HG02623 (cell line): ENCODE measurements at regions not wholly inside any gene's neighbourhood (a gene's known extent, or its start where the extent isn't known, plus 50 kb on each side); places are given as distances from the start of the nearest gene placed in this dataset.

Experiments used
- ATAC-seq: cut with Tn5 transposase; IDR thresholded peaks from one replicate; pipeline ENCODE4 v1.9.1; 2021; ENCODE audit warnings: moderate library complexity; ENCODE audit not compliant: unreplicated experiment

DNA sequence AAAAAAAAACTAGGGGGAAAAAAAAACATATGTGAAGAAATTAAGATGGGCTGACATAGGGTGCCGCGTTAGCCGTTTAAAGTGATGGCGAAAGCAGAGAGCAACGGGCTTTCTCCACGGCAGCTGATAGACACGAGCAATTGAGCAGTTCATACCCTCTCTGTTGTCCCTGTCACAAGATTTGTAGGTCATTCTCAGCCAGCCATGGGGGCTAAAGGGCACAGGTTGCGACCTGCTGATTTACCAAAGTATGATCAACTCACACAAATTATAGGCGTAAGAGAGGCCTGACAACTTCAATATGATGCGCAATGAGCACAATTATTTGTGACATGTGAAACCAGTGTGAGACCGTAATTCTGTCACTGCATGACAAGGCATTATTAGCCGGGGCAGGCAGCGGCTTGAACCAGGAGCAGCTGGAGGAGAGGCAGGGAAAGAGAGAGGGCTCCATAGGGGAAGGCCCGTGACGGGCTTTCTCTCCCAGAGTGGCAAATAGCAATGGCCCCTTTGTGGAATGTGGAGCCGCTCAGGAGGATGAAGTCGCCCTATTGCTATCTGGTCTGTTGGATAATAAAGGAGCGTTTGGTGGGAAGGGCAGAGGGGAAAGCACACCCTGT, 195.1 kb upstream of the HABP2 start:
- no peak for ATAC-seq

DNA sequence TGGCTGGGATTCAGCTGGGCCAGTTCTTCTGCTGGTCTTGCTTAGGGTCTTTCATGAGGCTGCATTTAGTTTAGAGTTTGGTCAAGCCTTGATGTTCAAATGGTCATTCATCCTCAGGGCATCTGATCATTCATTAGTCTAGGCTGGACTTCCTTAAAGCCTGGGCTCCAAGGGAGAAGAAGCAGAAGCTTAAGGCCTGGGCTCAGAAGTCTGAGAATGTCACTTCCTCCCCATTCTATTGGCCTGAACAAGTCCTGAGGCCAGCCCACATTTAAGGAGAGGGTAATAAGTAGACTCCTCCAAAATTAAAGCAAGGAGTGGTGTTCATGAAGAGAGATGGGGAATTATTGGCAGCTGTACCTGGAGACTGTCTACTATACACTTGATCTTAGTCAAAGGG, 193.2 kb upstream of the HABP2 start:
- ATAC-seq, result no peak

DNA sequence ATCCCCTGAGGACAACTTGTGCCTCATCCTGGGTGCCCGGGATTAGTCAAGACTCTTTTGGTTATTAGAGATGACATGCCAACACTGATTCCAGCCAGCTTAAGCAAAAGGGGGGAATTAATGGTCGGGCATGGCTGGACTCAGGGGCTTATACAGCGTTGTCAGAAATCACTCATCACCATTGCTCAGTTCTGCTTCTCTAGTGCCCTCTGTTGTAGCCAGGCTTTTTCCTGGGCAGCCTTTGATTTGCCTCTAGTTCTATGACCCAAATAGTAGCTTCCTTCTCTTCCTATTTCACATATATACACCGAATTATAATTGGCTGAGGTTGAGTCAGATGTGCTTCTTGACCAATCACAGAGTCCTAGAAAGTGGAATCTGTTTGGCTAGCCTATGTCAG, 192.0 kb upstream of the HABP2 start:
- ATAC-seq, result no peak

DNA sequence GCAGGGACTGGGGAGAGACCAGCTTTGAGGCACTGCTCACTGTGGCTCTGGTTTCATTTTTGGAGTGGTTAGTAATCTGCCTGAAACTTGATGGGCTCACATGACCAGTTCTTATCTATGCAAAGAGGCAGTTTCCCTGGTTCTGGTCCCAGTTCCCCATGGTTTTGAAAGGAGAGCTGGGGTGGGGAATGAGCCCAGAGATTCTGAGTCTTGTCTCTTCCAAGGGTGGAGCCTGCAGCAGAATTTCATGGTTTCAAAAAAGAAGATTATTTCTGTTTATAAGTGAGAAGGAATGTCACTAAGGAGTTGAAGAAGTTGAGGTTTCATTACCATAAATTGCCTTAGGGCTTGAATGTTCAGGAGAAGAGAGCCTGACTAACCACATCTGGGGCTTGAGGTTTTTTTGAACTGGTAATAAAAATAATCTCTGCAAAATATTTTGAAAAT, 190.2 kb upstream of the HABP2 start:
- no peak for ATAC-seq

DNA sequence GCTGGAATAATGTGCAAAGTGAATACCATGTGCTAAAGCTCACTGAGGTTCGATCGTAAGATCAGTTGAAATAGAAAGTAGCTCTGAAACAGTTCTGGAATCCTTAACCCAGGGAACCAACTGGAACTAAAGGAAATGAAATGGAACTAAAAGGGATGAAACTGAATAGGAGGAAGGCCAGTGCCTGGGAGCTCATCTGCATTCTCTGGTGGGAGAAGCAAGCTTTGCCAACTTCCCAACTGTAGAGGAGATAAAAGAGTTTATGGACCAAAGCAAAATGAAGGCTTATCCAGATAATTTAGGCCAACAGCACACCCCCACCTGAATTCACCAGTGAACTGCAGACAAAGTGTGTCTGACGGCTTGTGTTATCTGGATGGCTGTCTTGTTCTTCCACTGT, 188.6 kb upstream of the HABP2 start:
- no peak for ATAC-seq

DNA sequence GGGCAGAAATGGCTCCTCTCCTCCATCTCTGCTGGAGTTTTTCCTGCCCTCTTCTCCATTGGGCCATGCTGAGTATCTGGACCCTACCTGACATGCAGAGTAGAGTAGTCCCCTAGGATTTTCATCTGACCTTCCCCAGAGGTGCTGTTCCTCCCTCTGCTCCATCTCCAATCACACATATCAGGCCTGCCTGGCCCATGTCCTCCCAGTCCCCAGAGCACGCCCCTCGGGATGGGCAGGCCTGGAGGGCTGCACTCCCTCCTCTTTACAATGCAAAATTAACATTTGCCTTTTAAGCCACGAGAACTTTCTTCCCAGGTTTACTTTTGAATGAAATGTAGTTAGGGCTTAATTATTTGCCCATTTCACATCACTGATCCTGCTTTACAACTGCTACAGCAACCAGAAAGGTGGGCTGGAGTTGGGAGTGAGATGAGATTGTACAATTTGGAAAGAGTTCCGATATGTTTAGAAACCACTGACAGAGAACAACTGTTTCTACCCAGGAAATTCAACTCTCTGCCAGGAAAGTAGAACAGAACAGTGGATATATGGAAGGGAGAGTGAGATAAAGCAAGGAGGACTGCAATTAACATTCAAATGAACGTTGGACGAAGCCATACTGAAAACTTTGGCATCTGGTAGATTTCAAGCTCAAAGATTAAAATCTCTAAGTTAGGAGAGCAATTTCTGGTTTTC, 184.0 kb upstream of the HABP2 start:
- no peak for ATAC-seq

DNA sequence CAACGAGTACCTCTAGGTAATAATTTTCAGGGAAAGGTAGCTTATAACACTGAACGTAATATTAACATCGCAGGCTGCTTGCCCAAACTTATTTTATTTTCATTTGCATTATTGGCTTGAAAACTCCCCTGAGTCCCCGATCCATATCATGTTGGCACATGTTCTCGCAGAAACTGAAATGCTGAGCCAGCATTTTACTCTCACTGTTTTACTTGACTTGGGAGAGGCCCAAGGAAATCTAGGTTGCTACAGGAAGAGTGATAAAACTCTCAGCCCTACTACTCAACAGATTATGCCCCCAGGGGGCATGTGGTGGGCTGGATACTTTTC, 183.5 kb upstream of the HABP2 start:
- no peak for ATAC-seq

DNA sequence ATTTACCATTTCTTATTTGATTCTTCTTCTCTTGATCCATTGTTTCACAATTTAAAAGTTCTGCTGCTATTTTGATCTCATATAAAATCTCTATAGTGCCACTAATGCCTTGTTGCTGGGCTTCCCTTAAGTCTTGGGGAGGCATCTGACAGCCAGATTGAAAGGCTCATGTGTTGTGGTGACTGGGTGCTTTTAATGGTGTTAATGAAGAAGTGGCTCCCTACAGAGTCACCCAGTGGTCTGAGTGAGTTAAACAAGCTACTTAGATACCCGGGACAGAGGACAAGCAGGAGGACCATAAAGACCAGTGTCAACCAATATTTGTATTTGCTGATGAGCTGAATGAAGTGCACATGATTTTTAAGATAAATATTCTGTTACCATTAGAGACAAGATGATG, 176.4 kb upstream of the HABP2 start:
- no peak for ATAC-seq

DNA sequence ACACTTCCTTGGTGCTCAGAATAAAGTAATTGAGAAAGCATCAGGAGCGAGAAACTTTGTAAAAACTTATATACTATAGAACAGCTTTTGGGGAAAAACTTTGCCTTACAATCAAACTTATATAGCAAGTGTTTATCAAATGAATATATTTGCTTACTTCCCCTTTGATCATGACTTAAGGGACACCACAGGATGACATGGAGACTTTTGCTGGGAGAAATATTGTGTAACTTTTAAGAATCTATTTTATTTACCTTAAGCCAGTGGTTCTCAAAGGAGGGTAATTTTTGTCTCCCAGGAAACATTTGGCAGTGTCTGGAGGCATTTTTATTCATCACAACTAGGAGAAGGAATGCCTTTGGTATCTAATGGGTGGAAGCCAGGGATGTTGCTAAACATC, 173.8 kb upstream of the HABP2 start:
- ATAC-seq, result no peak

DNA sequence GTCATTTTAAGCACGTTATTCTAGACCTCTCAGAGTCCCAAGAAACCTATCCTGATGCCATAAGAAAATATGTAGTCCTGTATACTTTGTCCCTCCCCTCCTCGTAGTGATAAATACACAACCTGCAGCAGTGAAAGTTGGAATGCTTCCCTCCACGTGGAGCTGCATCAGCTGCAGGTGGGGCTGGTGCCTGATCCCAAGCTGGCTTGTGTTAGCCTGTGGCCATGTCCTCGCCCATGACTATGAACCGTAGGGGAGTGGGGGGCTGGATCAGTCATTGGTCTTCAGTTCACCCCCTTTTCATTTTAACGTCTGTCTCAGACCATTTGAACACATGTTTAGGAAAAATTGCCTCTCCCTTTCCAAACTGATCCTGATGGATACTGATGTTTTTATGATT, 171.4 kb upstream of the HABP2 start:
- ATAC-seq, result no peak

DNA sequence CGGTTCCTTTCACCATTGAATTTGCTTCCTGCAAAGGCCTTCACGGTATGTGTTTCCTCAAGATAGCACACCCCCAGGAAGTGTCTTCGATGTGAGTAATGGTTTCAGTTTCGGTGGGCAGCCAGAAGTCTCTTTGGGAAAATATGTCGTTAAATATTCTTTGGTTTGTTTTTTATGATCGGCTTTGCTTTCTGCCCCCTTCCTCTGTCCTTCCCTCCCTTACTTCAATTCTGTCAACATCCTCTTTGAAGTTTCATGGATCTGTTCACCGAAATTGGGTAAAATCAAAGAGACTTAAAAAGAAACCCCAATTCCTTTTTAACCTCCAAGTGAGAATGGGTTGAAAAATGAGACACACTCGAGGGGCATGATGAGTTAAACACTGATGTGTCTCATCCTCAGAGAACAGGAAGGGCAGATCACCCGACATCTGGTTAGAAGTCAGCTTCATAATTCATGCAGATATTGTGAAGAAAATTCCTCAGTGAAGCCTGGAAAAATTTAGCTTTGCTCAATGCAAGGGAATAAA, 170.8 kb upstream of the HABP2 start:
- no peak for ATAC-seq

DNA sequence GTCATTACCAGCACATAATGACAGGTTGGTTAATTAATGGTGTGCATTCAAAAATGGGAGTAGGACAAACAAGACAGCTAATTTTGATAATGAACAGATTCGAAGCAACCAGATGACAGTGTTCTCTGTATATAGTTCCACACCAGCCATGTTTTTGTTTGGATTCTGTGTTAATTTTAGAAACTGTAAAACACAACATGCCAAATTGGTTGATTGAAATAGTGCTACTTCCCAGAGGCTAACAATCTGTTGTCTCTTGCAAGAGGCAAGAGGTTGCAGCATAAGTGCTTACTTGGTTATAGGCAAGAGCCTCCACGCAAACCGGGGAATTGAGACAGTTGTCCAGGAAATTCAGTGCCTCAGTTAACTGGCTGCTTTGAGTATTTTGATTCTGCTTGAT, 170.2 kb upstream of the HABP2 start:
- no peak for ATAC-seq

DNA sequence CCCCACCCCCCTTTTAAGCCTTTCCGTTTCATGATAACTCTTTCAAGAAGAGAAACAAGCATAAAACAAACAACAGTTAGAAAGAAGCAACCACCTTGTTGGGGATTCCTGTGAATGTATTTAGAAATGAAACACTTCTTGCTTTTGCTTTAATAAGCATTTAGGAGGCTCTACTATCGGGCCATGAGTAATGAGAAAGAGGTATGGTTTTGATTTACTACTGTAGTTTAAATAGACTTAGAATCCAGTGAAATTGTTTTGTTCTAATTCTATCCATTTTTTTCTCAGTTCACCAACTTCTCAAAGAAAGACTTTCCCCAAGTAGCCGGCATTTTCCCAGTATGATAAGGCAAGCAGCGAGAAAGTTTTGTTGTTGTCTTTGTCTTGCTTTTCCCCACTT, 168.7 kb upstream of the HABP2 start:
- no peak for ATAC-seq

DNA sequence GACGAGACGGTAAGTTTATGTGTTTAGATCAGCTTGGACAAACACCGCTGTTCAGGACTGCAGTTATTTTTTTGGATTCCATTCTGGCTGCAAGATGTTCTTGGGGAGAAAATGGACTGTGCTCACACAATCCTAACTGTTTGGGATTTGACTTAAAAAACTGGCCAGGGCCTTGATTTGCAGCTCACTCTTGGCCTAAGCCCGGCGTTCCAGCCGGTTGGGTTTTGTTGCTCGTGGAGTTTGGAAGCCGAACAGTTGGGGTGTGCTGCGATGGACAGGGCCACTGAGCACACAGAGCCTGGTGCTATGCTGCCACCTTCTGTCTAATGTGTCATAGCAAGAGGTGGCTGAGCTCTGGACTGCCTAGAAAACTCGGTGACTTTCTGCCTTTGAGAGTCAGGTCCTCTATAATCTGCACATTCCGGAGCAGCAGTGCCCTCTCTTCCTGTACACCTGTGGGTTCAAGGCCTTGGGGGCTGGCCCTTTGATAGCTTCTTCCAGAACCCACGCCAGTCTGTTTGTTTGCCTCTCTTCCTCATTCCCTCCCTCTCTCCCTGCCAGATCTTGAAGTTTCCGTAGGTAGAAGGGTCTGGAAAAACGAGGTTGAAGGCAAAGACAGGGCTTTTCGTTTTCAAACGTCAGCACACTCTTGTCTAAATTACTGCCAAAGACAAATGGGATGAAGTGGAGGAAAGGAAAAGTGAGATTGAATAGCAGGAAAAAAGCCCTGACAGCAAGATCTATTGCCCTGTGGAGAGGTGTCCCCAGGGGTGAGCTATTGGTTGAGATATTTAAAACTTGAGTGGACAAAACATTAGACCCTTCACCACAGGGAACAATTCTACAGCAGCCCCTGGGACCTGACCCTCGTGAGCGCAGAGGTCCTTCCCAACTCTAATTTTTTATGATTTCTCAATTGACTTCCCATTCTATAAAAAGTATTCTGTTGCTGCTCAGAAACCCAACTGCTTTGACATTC, 167.5 kb upstream of the HABP2 start:
- peak; percentile 78 for ATAC-seq

DNA sequence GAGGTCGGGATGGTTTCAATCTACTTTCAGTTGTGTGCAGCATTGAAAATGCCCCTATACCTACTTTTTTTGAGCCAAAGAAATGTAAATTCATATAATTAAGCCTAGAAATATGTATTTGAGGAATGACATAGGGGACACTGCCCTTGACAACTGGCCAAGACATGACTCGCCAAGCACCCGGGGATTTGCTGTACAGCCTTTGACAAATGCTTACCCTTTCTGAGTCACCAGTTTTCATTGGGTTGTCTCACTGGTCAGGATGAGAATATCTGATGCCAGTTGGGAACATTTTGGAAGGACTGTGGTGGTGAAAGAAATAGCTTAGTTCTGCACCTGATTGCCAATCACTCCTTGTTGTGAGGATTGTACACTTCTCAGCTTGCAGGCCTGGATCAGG, 166.8 kb upstream of the HABP2 start:
- no peak for ATAC-seq

DNA sequence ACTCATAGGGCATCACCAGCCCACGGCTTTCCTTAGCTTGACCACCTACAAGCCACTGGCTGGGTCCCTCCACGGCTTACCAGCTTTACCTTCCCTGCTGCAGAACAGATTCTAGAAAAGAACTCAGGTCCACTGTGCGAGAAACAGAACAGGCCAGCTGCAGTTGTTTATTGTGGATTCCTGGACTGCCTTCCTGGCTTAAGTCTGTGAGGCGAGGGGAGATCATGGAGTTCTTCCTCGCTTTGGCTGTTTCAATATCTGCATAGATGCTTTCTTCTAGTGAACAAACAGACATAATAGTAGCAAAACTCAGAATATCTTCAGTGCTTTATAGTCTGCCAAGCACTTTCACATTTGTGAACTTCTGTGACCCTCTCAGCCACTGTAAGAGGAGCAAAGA, 162.9 kb upstream of the HABP2 start:
- ATAC-seq, result no peak

DNA sequence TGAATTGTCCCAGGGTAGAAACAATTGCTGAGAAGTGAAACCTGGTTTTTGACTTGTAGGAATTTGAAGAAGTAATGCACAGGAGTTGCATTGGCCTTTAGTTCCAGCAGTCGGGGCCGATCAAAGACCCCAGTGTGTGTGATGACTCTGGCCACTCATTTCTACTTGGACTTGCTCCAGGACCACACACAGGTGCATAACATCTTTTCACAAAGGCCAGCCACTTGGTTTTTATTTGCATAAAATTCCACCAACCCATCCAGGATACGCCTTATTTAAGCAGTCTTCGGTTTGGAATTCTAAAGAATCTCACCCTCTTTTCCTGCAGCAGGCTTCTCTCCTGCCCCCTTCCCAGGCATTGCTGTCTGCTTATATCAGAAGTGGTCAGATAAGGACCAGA, 162.0 kb upstream of the HABP2 start:
- no peak for ATAC-seq

DNA sequence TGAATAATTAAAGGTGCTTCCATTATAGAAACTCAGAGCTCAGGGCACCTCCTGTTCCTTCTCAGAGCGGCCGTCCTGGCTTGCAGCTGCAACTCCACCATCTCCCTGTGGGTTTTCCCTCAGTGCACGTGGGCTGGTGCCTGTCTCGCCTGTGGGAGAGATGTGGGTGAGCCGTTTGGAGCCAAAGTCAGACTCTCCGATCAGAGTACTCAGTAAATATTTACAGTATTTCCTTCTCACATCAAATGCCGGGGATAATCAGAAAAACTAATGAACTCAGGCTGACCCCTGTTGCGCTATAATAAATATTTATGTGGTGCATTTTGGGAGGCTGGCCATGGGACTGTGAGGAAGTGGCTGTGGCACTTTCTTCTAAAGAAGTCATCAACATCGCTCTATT, 155.8 kb upstream of the HABP2 start:
- no peak for ATAC-seq

DNA sequence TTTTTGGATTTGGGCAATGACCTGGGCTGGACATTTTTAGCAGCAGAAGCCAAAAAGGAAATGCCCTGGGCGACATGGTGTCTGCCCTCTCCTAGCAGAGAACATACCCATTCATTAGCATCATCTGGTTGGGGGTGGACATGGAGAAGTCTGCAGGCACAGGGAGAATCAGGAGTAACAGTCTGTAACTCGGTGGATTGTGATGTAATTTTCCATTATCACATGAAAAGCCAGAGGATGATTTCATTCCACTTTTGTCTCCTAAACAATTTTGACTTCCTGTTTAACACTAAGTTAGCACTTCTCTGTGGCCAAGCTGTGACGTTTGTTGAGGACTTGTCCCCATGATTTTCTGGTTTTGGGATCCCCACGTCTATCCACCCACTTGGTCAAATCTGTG, 153.8 kb upstream of the HABP2 start:
- ATAC-seq, result no peak

DNA sequence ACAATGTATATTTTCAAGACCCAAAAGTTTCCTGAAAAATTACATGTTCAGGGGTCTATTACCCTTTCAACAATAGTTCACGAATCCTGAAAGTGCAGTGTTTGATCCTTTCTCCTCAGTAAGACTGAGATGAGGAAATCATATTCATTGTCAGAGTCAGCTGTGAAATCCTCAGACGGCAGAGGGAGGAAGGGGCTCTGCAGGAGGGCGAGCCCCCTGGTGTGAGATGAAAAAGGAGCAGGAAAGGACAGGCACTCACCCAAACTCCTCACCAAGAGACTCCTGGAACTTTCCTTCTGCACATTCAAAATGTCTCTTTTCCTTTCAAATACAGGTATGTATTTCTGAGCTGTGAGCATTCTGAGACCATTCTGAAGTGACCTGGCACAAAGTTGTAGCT, 150.3 kb upstream of the HABP2 start:
- no peak for ATAC-seq

DNA sequence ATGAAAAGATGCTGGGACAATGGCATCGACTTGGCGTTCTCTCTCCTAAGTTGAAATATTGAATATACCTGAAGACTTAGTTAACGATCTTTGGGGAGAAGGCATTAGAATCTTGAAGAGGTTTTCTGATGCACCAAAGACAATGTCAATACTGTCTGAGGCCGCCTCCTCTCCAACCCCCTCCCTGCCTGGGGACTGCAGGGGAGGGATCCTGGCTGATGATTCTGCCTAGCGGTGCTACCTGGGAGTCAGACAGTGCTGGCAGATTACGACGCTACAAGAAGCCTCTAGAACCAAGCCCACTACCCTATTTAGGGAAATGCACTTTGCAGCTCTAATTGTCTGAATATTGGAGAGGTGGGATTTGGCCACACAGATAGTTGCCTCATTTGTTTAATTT, 145.6 kb upstream of the HABP2 start:
- ATAC-seq, result no peak

DNA sequence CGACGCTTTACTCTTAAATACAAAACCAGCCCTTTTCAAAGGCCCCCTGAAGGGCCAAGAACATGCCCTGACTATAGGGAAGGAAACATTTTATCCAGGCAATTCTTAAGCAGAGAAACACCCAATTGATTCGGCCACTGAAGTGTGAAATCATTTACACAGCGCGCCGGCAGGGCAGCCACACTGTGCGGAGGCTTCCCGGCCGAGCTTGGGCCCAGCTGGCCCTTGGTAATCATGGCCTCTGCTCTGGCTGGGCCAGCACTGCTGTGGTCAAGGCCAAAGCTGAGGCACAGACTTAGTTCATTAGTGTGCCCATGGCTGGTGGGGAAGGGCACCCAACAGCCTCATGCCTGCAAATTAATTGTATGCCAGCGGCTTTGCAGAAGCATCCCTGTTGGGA, 143.7 kb upstream of the HABP2 start:
- no peak for ATAC-seq
